Tibial nerve (tissue), 4 donors: ENCODE measurements at regions not wholly inside any gene's neighbourhood (a gene's known extent, or its start where the extent isn't known, plus 50 kb on each side); places are given as distances from the start of the nearest gene placed in this dataset.
"Not testable (repeated sequence)": the region's sequence is repeated elsewhere in the genome, so short reads cannot be mapped to it uniquely, and the experiment has no call there.

Source experiments
- DNase-seq, 2 donors: peaks; one replicate each; pipeline ENCODE4 v3.0.0-alpha.2; 2019; ENCODE audit warnings: low spot score in 2 of 2
- H3K27ac ChIP-seq, 4 donors: fragments of 200-600 bp; sonication (generic) in 3 of 4; one replicate each; pipeline ENCODE4 v1.5.1; 2017 to 2019; ENCODE audit warnings: mild to moderate bottlenecking in 1 of 4
- H3K27me3 ChIP-seq, 2 donors: fragments of 200-600 bp; sonication (generic) in 1 of 2; one replicate each; pipeline versions ENCODE4 v1.5.1 to v1.6.0; 2017 to 2019
- H3K36me3 ChIP-seq, 3 donors: fragments of 200-600 bp; sonication (generic); one replicate each; pipeline ENCODE4 v1.5.1; 2018 to 2019
- H3K4me1 ChIP-seq, 4 donors: fragments of 200-600 bp; sonication (generic) in 3 of 4; one replicate each; pipeline ENCODE4 v1.5.1; 2017 to 2019
- H3K4me3 ChIP-seq, 4 donors: fragments of 200-600 bp; sonication (generic) in 3 of 4; one replicate each; pipeline ENCODE4 v1.5.1; 2017 to 2019; ENCODE audit warnings: mild to moderate bottlenecking in 1 of 4, moderate library complexity in 1 of 4
- H3K9me3 ChIP-seq, 4 donors: fragments of 200-600 bp; sonication (generic) in 3 of 4; one replicate each; pipeline ENCODE4 v1.5.1; 2017 to 2019
- WGBS, 2 donors: methylation state at CpG; one replicate each; pipeline ENCODE4 v1.1.5; 2018; 5-methylcytosine and 5-hydroxymethylcytosine counted together

DNA sequence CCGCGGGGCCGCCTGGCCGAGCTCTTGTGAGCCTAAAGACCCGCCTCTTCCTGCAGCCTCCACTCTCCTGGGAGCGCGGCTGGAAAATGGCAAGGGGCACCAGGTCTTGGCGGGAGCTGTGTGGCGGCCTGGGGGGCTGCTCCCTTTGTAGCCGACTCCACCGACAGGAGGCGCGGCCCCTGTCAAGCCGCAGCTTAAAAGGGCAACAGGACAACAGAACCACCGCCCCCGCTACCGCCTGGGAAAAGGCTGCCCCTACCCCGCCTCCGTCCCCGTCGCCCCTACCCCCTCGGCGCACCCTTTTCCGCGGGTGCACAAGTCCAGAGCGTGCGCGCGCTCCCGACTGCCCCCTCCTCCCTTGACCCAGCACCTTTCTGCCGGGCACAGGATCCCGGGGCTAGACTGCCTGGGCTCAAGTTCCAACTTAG is 60.3 kb downstream of the GOLGA8K start:
- not testable (repeated sequence) for H3K9me3 ChIP-seq, H3K36me3 ChIP-seq, H3K27ac ChIP-seq, DNase-seq, H3K27me3 ChIP-seq, H3K4me1 ChIP-seq
- no CpG with 5 or more reads among the region's 32 CpGs for WGBS, 2 donors
- peak overlapping the region in 1 of 4 donors; percentile 15 for H3K4me3 ChIP-seq

DNA sequence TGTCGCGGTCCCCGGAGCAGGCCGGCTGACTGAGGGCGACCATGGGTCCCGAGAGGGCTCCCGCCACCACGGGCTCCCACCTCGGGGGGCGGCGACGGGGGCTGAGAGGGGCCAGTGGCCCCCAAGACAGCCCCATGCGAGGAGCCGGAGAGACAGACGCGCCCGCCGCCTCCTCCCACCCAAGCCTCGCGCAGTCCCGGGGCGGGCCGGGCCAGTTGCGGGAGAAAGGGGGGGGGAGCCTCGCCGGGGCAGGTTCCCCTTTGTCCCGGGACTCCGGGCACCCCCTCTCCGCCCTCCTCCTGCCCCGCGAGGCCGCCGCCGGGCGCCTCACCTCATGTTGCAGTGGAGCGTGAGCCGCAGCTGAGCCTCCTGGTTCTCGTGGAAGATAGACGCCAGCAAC is 60.8 kb downstream of the GOLGA8K start:
- not testable (repeated sequence) for H3K4me3 ChIP-seq, H3K9me3 ChIP-seq, H3K4me1 ChIP-seq, H3K27me3 ChIP-seq, H3K36me3 ChIP-seq, H3K27ac ChIP-seq, DNase-seq
- no CpG with 5 or more reads among the region's 39 CpGs for whole genome bisulfite sequencing, 2 donors

DNA sequence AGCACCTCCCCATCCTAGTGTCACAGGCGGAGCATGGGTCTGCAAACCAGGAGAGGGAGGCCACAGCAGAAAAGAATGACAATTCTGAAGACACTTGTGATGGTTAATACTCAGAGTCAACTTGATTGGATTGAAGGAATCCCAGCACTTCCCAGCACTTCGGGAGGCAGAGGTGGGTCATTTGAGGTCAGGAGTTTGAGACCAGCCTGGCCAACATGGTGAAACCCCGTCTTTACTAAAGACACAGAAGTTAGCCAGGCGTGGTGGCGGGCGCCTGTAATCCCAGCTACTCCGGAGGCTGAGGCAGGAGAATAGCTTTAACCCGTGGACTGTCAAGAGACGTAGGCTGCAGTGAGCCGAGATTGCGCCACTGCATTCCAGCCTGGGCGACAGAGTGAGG is 61.6 kb downstream of the GOLGA8K start:
- not testable (repeated sequence) for H3K9me3 ChIP-seq, H3K27ac ChIP-seq, H3K27me3 ChIP-seq, DNase-seq, H3K4me3 ChIP-seq, H3K4me1 ChIP-seq, H3K36me3 ChIP-seq
- 55 to 76% methylated on average over 5 to 10 of the region's 12 CpGs for WGBS, 2 donors

DNA sequence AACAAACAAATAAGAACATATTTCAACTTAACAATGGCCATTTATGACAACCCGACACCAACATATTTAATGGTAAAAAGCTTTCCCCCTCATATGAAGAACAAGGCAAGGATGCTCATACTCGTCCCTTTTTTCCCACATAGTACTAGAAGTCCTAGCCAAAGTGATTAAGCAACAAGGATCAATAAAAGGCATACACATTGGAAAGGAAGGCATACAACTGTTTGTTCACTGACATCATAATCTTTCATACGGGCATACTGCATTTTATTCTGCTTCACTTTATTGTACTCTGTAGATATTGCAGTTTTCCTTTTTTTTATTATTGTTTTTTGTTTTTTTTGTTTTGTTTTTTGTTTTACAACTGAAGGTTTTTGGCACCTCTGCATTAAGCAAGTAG is 66.3 kb downstream of the GOLGA8K start:
- H3K4me1 ChIP-seq, H3K36me3 ChIP-seq, H3K27ac ChIP-seq, H3K4me3 ChIP-seq, H3K9me3 ChIP-seq, DNase-seq, H3K27me3 ChIP-seq: not testable (repeated sequence)
- 75 to 80% methylated on average over 2 of the region's 3 CpGs for WGBS, 2 donors

DNA sequence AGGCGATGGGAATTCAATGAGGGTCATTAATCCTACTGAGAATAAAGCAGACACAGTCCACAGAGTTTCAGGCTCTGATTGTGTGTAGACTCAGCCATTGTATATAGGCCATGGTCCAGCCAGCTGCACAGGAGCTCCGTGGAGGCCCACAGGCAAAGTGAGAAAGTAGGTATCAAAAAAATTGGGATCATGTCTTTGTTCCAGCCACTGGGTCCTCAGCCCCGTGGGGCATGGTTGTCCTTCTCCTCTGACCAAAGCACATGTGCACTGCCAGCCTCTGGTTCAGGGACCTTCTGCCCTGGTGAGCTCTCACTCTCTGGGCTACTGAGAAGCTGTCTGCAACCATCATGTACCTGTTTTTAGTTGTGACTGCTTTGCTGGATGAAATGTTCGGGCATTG is 79.7 kb downstream of the GOLGA8K start:
- not testable (repeated sequence) for H3K9me3 ChIP-seq, H3K4me1 ChIP-seq, H3K27ac ChIP-seq, H3K27me3 ChIP-seq, DNase-seq, H3K36me3 ChIP-seq, H3K4me3 ChIP-seq
- 82 to 96% methylated on average over 3 of the region's 4 CpGs for WGBS, 2 donors

DNA sequence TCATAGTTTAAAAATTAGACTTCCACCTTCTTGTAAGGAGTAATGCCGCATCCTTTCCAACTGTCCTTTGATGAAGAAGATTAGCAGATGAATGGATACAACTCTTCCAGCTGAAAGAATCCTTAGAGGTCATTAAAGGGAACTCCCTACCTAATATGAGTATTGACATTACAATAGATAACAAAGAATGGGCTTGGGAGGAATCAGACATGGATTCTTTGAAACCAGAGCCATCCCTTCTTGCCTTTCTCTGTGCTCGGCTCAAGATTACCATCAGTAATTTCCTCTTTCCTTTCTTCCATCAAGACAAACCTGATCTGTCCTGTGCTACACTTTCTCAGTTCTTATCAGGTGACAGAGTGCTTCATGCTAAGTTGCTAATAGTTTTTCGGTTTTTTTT is 83.8 kb downstream of the GOLGA8K start:
- not testable (repeated sequence) for H3K27me3 ChIP-seq, H3K36me3 ChIP-seq, H3K4me1 ChIP-seq, DNase-seq, H3K4me3 ChIP-seq, H3K27ac ChIP-seq, H3K9me3 ChIP-seq
- 63 to 77% methylated on average over 2 of the region's 3 CpGs for WGBS, 2 donors

DNA sequence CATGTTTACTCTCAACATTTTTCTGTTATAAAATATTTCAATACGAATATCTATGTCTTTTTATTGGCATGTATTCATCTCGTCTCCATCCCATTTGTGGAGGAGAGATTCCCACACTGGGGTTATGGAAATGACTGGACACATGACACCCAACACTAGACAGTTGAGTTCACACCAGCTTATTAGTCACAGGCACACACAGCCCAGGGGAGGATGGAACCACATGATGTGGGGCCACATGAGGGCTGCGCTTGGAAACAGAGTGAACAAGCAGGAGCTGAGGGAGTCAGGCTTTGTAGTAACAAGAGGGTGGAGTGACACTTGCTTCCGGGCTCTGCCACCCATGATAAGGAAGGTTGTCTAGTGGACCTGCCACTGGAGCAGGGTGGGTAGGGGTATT is 86.6 kb downstream of the GOLGA8K start:
- H3K9me3 ChIP-seq, H3K4me1 ChIP-seq, H3K27me3 ChIP-seq, H3K4me3 ChIP-seq, H3K27ac ChIP-seq, DNase-seq, H3K36me3 ChIP-seq: not testable (repeated sequence)
- WGBS, 2 donors: no CpG with 5 or more reads among the region's 4 CpGs

DNA sequence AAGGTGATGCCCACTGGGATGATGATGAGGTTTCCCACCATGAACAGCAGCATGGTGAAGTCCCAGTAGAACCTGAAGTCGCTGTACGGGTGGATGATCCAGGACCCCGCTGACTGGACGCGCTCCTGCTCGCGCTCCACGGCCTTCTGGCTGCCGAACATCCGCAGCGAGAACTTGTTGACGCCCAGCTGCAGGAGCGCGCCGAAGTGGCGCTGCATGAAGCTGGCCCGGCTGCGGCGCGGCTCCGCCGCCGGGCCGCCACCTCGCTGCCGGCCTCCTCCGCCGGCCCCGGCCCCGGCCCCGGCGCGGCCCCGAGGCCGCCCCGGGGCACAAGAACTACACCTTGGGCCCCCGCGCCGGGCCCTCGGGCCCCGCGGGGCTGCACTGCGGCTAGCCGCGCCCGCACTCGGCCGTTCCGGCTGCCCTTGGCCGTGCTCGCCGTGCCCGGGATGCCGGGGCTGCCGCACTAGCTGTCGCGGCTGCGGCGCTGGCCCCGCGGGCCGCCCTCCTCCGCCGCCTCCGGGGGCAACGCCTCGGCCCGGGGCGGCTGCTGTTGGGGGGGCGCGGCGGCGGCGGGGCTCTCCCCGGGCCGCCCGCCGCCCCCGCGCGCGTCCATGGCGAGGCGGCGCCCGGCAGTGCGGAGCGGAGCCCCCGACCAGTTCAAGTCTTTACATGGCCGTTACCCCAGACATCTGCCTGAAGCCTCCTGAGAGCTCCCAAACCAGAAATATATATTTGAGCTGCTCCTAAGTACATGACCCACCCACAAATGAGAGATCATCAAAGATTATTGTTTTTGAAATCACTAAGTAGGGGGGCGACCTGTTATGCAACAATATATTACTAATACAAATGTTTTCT is 87.8 kb downstream of the GOLGA8K start:
- H3K4me1 ChIP-seq, H3K36me3 ChIP-seq, H3K27ac ChIP-seq, H3K27me3 ChIP-seq, DNase-seq, H3K9me3 ChIP-seq, H3K4me3 ChIP-seq: not testable (repeated sequence)
- WGBS, 2 donors: 0% methylated on average over 1 of the region's 91 CpGs; no CpG with 5 or more reads in 1 of the 2 donors

DNA sequence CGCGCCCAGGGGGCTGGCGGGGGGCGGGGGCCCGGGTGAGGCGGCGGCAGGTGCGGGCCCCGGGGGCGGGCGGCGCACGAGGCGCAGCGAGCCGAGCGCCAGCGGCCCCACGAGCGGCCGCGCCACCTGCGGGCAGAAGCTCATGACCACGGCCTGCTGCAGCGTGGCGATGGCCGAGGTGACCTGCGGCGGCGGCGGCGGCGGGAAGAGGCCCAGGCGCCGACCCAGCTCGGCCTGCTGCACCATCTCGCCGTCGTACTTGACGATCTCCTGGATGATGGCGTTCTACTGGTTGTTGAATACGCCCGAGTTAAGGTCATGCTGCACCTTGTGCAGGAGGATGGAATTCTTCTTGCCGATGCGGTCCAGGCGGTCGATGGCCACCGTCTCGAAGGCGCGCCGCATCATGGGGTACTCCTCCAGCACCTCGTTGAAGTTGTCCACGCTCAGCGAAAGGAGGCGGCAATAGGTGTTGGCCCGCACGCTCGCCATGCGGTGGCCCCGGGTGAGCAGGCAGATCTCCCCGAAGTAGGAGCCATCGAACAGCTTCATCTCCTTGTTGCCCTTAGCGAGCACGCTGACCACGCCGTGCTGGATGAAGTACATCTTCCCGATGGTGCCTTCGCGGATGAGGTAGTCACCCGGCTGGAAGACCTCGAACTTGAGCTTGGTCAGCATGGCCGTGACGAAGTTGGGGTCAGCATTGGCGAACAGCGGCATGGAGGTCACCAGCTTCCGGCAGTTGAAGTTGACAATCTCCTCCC is 89.5 kb downstream of the GOLGA8K start:
- not testable (repeated sequence) for H3K36me3 ChIP-seq, H3K27me3 ChIP-seq, H3K9me3 ChIP-seq, H3K27ac ChIP-seq, DNase-seq, H3K4me1 ChIP-seq, H3K4me3 ChIP-seq
- 95% methylated on average over 12 of the region's 77 CpGs; no CpG with 5 or more reads in 1 of the 2 donors for WGBS, 2 donors

DNA sequence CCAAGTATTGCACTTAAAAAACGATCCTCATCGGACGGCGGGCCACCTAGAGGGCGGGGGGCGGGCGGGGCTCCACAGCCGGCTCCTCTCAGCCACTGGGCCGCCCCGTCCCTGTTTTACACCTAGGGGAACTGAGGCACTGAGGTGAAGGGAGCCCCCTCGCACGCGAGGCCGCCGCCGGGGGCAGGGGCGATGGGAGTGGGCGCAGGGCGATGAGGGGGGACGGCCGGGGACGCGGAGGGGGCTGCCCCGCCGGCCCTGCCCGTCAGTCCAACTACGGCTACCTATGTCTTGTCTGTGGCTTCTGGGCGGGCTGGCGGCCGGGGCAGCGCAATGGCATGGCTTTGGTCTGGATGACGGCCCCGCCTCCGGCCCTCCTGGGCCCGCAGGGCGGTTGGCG is 90.4 kb downstream of the GOLGA8K start:
- H3K27ac ChIP-seq, H3K4me3 ChIP-seq, H3K4me1 ChIP-seq, DNase-seq, H3K27me3 ChIP-seq, H3K36me3 ChIP-seq, H3K9me3 ChIP-seq: not testable (repeated sequence)
- WGBS, 2 donors: 6% methylated on average over 20 of the region's 37 CpGs; no CpG with 5 or more reads in 1 of the 2 donors

DNA sequence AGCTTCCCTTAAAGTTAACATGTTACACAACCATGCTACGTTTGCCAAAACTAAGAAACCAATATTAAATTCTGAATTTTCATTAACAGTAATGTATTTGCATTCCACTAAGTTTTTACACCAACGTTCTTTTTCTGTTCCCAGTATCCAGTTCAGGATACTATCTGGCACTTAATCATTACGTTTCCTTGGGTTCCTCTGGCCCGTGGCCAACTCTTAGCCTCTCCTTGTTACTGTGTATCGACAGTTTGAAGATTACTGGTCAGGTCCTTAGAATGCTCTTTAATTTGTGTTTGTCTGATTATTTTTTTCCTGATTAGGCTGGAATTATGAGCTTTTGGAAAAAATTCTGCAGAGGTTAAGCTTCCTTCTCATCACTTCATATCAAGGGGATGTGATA is 95.5 kb downstream of the GOLGA8K start:
- 56 to 58% methylated on average over 5 of the region's 5 CpGs for WGBS, 2 donors
- not testable (repeated sequence) for H3K27ac ChIP-seq, H3K4me3 ChIP-seq, H3K36me3 ChIP-seq, H3K27me3 ChIP-seq, H3K9me3 ChIP-seq, DNase-seq, H3K4me1 ChIP-seq

DNA sequence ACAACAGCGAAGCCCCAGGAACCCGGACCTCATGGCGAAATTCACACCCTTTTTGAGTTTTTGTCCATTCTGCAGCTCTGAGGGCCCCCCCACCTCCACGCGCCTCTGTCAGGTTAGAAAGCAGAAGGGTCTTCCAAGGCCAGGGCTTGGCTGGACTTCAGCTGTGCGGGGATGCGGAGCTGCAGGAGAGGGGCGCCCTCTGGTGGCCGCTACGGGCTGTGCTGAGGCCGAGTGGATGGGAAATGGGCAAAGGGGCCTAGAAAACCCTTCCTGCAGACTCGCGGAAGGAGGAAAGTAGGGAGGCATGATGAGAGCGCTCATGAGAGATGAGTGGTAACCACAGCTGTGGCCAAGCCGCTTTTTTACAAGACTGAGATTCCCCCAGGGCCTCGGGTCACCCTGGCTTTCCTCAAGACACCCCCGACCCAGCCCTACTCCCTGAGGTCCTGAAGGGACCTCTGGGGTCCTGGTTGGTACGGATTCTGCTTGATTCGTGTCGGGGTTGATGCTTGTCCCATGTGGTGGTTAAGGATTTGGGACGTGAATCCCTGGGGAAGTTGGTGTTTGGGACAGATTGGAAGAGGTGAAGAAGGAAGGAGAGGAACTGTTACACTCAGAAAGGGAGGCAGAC is 126.8 kb downstream of the GOLGA8K start:
- not testable (repeated sequence) for DNase-seq, H3K9me3 ChIP-seq, H3K36me3 ChIP-seq, H3K27me3 ChIP-seq, H3K4me1 ChIP-seq, H3K4me3 ChIP-seq, H3K27ac ChIP-seq
- WGBS, 2 donors: no CpG with 5 or more reads among the region's 21 CpGs

DNA sequence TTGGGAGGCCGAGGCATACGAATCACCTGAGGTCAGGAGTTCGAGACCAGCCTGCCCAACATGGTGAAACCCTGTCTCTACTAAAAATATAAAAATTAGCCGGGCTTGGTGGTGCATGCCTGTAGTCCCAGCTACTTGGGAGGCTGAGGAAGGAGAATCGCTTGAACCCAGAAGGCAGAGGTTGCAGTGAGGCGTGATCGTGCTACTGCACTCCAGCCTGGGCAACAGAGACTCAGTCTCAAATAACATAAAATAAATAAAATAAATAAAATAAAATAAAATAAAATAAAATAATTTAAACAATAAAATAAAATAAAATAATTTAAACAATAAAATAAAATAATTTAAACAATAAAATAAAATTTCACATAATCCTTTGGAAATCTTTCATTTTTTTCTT is 149.1 kb downstream of the GOLGA8K start:
- H3K4me1 ChIP-seq, H3K27ac ChIP-seq, H3K4me3 ChIP-seq, DNase-seq, H3K36me3 ChIP-seq, H3K27me3 ChIP-seq, H3K9me3 ChIP-seq: not testable (repeated sequence)
- 100% methylated on average over 1 to 2 of the region's 7 CpGs for WGBS, 2 donors
